PC-9 (cell line): ENCODE measurements at regions not wholly inside any gene's neighbourhood (a gene's known extent, or its start where the extent isn't known, plus 50 kb on each side); places are given as distances from the start of the nearest gene placed in this dataset.

Source experiments
- BruUV-seq: library from RNA; stranded (reverse); fragments of 400-500 nt; replicated peaks from 2 replicates; lab custom pipeline; 2021; lab: Mats Ljungman, UMichigan
- CTCF ChIA-PET: fragments of 300-600 bp; sonication (Branson Sonifier 250); formaldehyde crosslinking; loops from one replicate; lab custom pipeline; 2022; ENCODE audit warnings: antibody characterized with exemption; lab: Charles Lee
- POLR2A ChIA-PET: fragments of 300-600 bp; sonication (Branson Sonifier 250); formaldehyde crosslinking; loops from one replicate; lab custom pipeline; 2022; ENCODE audit warnings: antibody characterized with exemption; ENCODE audit not compliant: unreplicated experiment; lab: Charles Lee
- DNase-seq, 2 experiments: peaks; one replicate each; pipeline versions ENCODE4 v3.0.0 to v3.0.0-alpha.2; 2015 to 2022; ENCODE audit warnings: mixed read lengths in 1 of 2
- H2AFZ ChIP-seq: fragments of 200-600 bp; sonication (generic); 2 replicates; pipeline ENCODE4 v1.8.1; 2017; ENCODE audit warnings: antibody characterized with exemption
- H3F3A ChIP-seq: fragments of 200-600 bp; sonication (generic); 2 replicates; pipeline ENCODE4 v1.8.1; 2017; ENCODE audit warnings: antibody characterized with exemption, mild to moderate bottlenecking, low read depth; ENCODE audit not compliant: insufficient read depth
- H3K27ac ChIP-seq: fragments of 200-600 bp; sonication (generic); 2 replicates; pipeline ENCODE4 v1.6.1; 2016; ENCODE audit warnings: mixed run types
- H3K27me3 ChIP-seq: fragments of 200-600 bp; sonication (generic); 2 replicates; pipeline ENCODE4 v1.6.1; 2016; ENCODE audit warnings: low read depth, mixed run types; ENCODE audit not compliant: insufficient read depth
- H3K36me3 ChIP-seq: fragments of 200-600 bp; sonication (generic); 2 replicates; pipeline ENCODE4 v1.6.1; 2016; ENCODE audit warnings: low read depth, mixed run types
- H3K4me1 ChIP-seq: fragments of 200-600 bp; sonication (generic); replicated peaks from 2 replicates; pipeline ENCODE4 v1.6.1; 2016; ENCODE audit warnings: mixed run types; ENCODE audit not compliant: insufficient read depth
- H3K4me2 ChIP-seq: fragments of 200-600 bp; sonication (generic); 2 replicates; pipeline ENCODE4 v1.6.1; 2017; ENCODE audit warnings: mixed run types
- H3K4me3 ChIP-seq: fragments of 200-600 bp; sonication (generic); 2 replicates; pipeline ENCODE4 v1.6.1; 2016; ENCODE audit warnings: mixed run types
- H3K79me2 ChIP-seq: fragments of 200-600 bp; sonication (generic); 2 replicates; pipeline ENCODE4 v1.6.1; 2017; ENCODE audit warnings: low read depth, mixed run types
- H3K9me2 ChIP-seq: fragments of 200-600 bp; sonication (generic); 2 replicates; pipeline ENCODE4 v1.8.1; 2017; ENCODE audit warnings: mild to moderate bottlenecking; ENCODE audit not compliant: insufficient read depth
- H3K9me3 ChIP-seq: fragments of 200-600 bp; sonication (generic); 2 replicates; pipeline ENCODE4 v1.8.1; 2016; ENCODE audit warnings: low read depth; ENCODE audit not compliant: insufficient read depth
- H4K20me1 ChIP-seq: fragments of 200-600 bp; sonication (generic); 2 replicates; pipeline ENCODE4 v1.8.1; 2017; ENCODE audit not compliant: insufficient read depth
- CTCF ChIP-seq: fragments of 200-600 bp; sonication (generic); conservative IDR thresholded peaks from 2 replicates; pipeline ENCODE4 v1.6.1; 2017; ENCODE audit warnings: mixed run types, antibody characterized with exemption, mild to moderate bottlenecking, moderate library complexity
- EZH2 ChIP-seq: fragments of 200-600 bp; sonication (generic); IDR thresholded peaks from 2 replicates; pipeline ENCODE4 v1.8.0; 2017; ENCODE audit warnings: antibody characterized with exemption, low read depth
- intact Hi-C: fragments of 100-400 bp; cut with micrococcal nuclease; formaldehyde crosslinking; loops from one replicate; pipeline ENCODE4 v1.10.0; 2022; ENCODE audit not compliant: unreplicated experiment

- no peak overlapping the region for H3K27ac ChIP-seq
- no peak for DNase-seq
- H3K4me3 ChIP-seq = no peak overlapping the region
- intact Hi-C loops = no loop called here
- ChIA-PET POLR2A (no interaction called here), CTCF (no interaction called here)
- no peaks in the 10 kb centered on the region for H3F3A ChIP-seq
- BruUV-seq = no TSS peak
- no peak overlapping the region for H2AFZ ChIP-seq
- no peaks in the 10 kb centered on the region for H4K20me1 ChIP-seq
- no peaks in the 10 kb centered on the region for H3K27me3 ChIP-seq
- H3K9me2 ChIP-seq = no peaks in the 10 kb centered on the region
- H3K79me2 ChIP-seq = no peaks in the 10 kb centered on the region
- no peak overlapping the region for H3K4me2 ChIP-seq
- no peaks in the 10 kb centered on the region for H3K9me3 ChIP-seq
- H3K36me3 ChIP-seq = no peaks in the 10 kb centered on the region
- no peaks in the 10 kb centered on the region for H3K4me1 ChIP-seq
- TF ChIP-seq CTCF (no peak), EZH2 (no peak)
These were observed 870.2 kb downstream of the TYW1 start for GRCh38 chr7:67866812-67867211.

GRCh38 chr7:67870396-67870795 lies 873.8 kb downstream of the TYW1 start:
- TF ChIP-seq EZH2 (no peak), CTCF (no peak)
- POLR2A ChIA-PET = no interaction called here
- H3F3A ChIP-seq = no peaks in the 10 kb centered on the region

GRCh38 chr7:67875558-67875957 lies 878.9 kb downstream of the TYW1 start:
- TF ChIP-seq CTCF (no peak), EZH2 (no peak)
- Histone ChIP-seq H3K4me2 (no peak overlapping the region), H3K36me3 (no peaks in the 10 kb centered on the region), H3K9me3 (no peaks in the 10 kb centered on the region), H3K27ac (no peak overlapping the region), H3K9me2 (no peaks in the 10 kb centered on the region), H3K4me1 (no peaks in the 10 kb centered on the region), H3F3A (no peaks in the 10 kb centered on the region), H3K79me2 (no peaks in the 10 kb centered on the region), H3K4me3 (no peak overlapping the region), H3K27me3 (peaks cover 41% of the 10 kb centered on the region), H4K20me1 (no peaks in the 10 kb centered on the region), H2AFZ (no peak overlapping the region)
- POLR2A ChIA-PET = no interaction called here
- no peak for DNase-seq
- BruUV-seq = no TSS peak
- CTCF ChIA-PET = no interaction called here
- intact Hi-C loops = no loop called here

More at GRCh38 chr7:67870396-67870795, 873.8 kb downstream of the TYW1 start:
- H3K4me3 ChIP-seq = no peak overlapping the region
- intact Hi-C loops = no loop called here
- no peaks in the 10 kb centered on the region for H4K20me1 ChIP-seq
- H3K36me3 ChIP-seq = no peaks in the 10 kb centered on the region
- CTCF ChIA-PET = no interaction called here
- no peaks in the 10 kb centered on the region for H3K79me2 ChIP-seq
- H3K9me3 ChIP-seq = no peaks in the 10 kb centered on the region
- DNase-seq = no peak
- no peak overlapping the region for H3K27ac ChIP-seq
- H3K4me2 ChIP-seq = no peak overlapping the region
- no peaks in the 10 kb centered on the region for H3K9me2 ChIP-seq
- H3K4me1 ChIP-seq = no peaks in the 10 kb centered on the region
- peaks cover 7% of the 10 kb centered on the region; the same call in 1 of the 2 replicates for H3K27me3 ChIP-seq
- H2AFZ ChIP-seq = no peak overlapping the region
- no TSS peak for BruUV-seq
